Activated B cell treated with CpG ODN at 0.5 μM for 24 hours (primary cell): ENCODE measurements at regions not wholly inside any gene's neighbourhood (a gene's known extent, or its start where the extent isn't known, plus 50 kb on each side); places are given as distances from the start of the nearest gene placed in this dataset.

Experiments
- ATAC-seq: fragments of 200-7000 bp; cut with Tn5 transposase; one replicate; pipeline ENCODE4 v1.10.0; 2021; ENCODE audit warnings: low read depth, mild to moderate bottlenecking, moderate library complexity
- CTCF ChIA-PET: fragments of 350-600 bp; sonication (Branson Sonifier 250); formaldehyde crosslinking; loops from one replicate; lab custom pipeline; 2021; ENCODE audit warnings: antibody characterized with exemption; lab: Charles Lee
- POLR2A ChIA-PET: fragments of 350-600 bp; sonication (Branson Sonifier 250); formaldehyde crosslinking; loops from one replicate; lab custom pipeline; 2021; ENCODE audit warnings: antibody characterized with exemption; lab: Charles Lee
- DNase-seq: peaks from one replicate; pipeline ENCODE4 v3.0.0; 2022
- H3K27ac Mint-ChIP-seq: one replicate; pipeline ENCODE4 v1.8.0; 2020; ENCODE audit warnings: mixed read lengths
- H3K27me3 Mint-ChIP-seq: one replicate; pipeline ENCODE4 v1.8.0; 2021; ENCODE audit warnings: mixed read lengths
- H3K36me3 Mint-ChIP-seq: one replicate; pipeline ENCODE4 v1.8.0; 2021; ENCODE audit warnings: low read depth, mixed read lengths
- H3K4me1 Mint-ChIP-seq: one replicate; pipeline ENCODE4 v1.8.0; 2021; ENCODE audit warnings: mixed read lengths
- H3K4me3 Mint-ChIP-seq: one replicate; pipeline ENCODE4 v1.8.0; 2020; ENCODE audit warnings: mild to moderate bottlenecking, mixed read lengths
- H3K9me3 Mint-ChIP-seq: one replicate; pipeline ENCODE4 v1.8.0; 2020; ENCODE audit warnings: mixed read lengths
- CTCF ChIP-seq: fragments of 200-600 bp; IDR thresholded peaks from one replicate; pipeline ENCODE4 v1.8.0; 2022; ENCODE audit warnings: antibody characterized with exemption, mild to moderate bottlenecking
- intact Hi-C: fragments of 100-400 bp; cut with micrococcal nuclease; formaldehyde crosslinking; loops from one replicate; pipeline ENCODE4 v1.15.1; 2024

- H3K27me3 Mint-ChIP-seq: no peaks in the 10 kb centered on the region
- TF ChIP-seq CTCF: no peak
- no peak overlapping the region for H3K4me3 Mint-ChIP-seq
- no peaks in the 10 kb centered on the region for H3K9me3 Mint-ChIP-seq
- no peaks in the 10 kb centered on the region for H3K36me3 Mint-ChIP-seq
- intact Hi-C loops: no loop called here
- ChIA-PET POLR2A (no interaction called here), CTCF (no interaction called here)
- DNase-seq: no peak
- H3K4me1 Mint-ChIP-seq: no peaks in the 10 kb centered on the region
- no peak for ATAC-seq
- no peak overlapping the region for H3K27ac Mint-ChIP-seq
Observed at GRCh38 chrX:5117816-5118215, 1110.9 kb downstream of the NLGN4X start.

GRCh38 chrX:5113128-5113527, 1115.5 kb downstream of the NLGN4X start:
- ATAC-seq: no peak
- Mint-ChIP-seq H3K27ac (no peak overlapping the region), H3K9me3 (no peaks in the 10 kb centered on the region), H3K4me3 (no peak overlapping the region), H3K4me1 (no peaks in the 10 kb centered on the region), H3K27me3 (no peaks in the 10 kb centered on the region), H3K36me3 (no peaks in the 10 kb centered on the region)
- intact Hi-C loops: loop anchor here (5.0 kb wide), 2 partner anchors 326 to 1151 kb away; no protein-coding TSS in a partner anchor
- CTCF ChIA-PET: interaction anchor here (0.6 to 1.1 kb wide), 2 partner anchors 567 to 1151 kb away, joined by 3 read pairs; no protein-coding TSS in a partner anchor
- no peak for DNase-seq
- no peak for TF ChIP-seq CTCF
- POLR2A ChIA-PET: no interaction called here

GRCh38 chrX:5100004-5100403, 1128.7 kb downstream of the NLGN4X start:
- Mint-ChIP-seq H3K36me3 (no peaks in the 10 kb centered on the region), H3K4me1 (no peaks in the 10 kb centered on the region), H3K27me3 (no peaks in the 10 kb centered on the region), H3K4me3 (no peak overlapping the region), H3K27ac (no peak overlapping the region), H3K9me3 (no peaks in the 10 kb centered on the region)
- ChIA-PET POLR2A (no interaction called here), CTCF (no interaction called here)
- ATAC-seq (no peak), DNase-seq (no peak)
- intact Hi-C loops: no loop called here
- TF ChIP-seq CTCF: no peak

- no peaks in the 10 kb centered on the region for H3K4me1 Mint-ChIP-seq
- no peak for DNase-seq
Observed at GRCh38 chrX:5086388-5086787, 1142.3 kb downstream of the NLGN4X start.

DNA sequence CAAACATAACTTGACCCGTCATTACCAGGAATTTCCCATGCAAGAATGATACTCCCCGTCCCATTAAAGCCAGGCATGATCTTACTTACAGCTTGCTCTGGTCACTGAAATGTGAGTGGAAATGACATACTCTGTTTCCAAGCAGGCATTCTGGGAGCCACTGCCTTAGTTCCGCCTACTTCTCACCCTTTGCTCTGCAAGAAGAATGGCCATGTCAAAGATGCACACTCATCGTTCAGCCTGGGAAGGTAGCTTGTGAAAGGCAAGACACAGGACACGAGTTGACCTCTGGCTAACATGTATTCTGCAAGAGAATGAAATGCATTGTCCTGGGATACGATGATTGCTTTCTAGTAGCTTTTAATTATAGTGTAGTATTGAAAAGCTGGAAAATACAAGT, 1144.4 kb downstream of the NLGN4X start:
- Mint-ChIP-seq H3K9me3 (no peaks in the 10 kb centered on the region), H3K27me3 (no peaks in the 10 kb centered on the region), H3K36me3 (no peaks in the 10 kb centered on the region), H3K4me1 (no peaks in the 10 kb centered on the region), H3K27ac (no peak overlapping the region), H3K4me3 (no peak overlapping the region)
- intact Hi-C loops: no loop called here
- no peak for DNase-seq
- CTCF ChIA-PET: no interaction called here
- POLR2A ChIA-PET: no interaction called here
- no peak for TF ChIP-seq CTCF
- no peak for ATAC-seq

More at GRCh38 chrX:5086388-5086787, 1142.3 kb downstream of the NLGN4X start:
- Mint-ChIP-seq H3K27ac (no peak overlapping the region), H3K36me3 (no peaks in the 10 kb centered on the region), H3K9me3 (no peaks in the 10 kb centered on the region), H3K27me3 (no peaks in the 10 kb centered on the region), H3K4me3 (no peak overlapping the region)
- ChIA-PET POLR2A (no interaction called here), CTCF (no interaction called here)
- intact Hi-C loops: no loop called here
- ATAC-seq: no peak
- TF ChIP-seq CTCF: no peak
